HL-60 (cell line): ENCODE measurements at regions not wholly inside any gene's neighbourhood (a gene's known extent, or its start where the extent isn't known, plus 50 kb on each side); places are given as distances from the start of the nearest gene placed in this dataset.

Experiments
- DNase-seq, 2 experiments: peaks; one replicate each; pipeline ENCODE4 v3.0.0-alpha.2; 2010 to 2020; ENCODE audit warnings: low read depth in 1 of 2, low spot score in 1 of 2
- H3K27ac ChIP-seq: fragments of 250-450 bp; sonication (Bioruptor Pico); replicated peaks from 2 replicates; pipeline ENCODE4 v1.5.1; 2020; ENCODE audit warnings: mild to moderate bottlenecking, moderate library complexity
- H3K27me3 ChIP-seq: fragments of 250-450 bp; sonication (Bioruptor Pico); 2 replicates; pipeline ENCODE4 v1.5.1; 2021; ENCODE audit warnings: mild to moderate bottlenecking, moderate library complexity; ENCODE audit not compliant: insufficient read depth, poor library complexity, severe bottlenecking
- H3K4me3 ChIP-seq: replicated peaks from 2 replicates; pipeline ENCODE4 v1.5.1; 2011; ENCODE audit warnings: mild to moderate bottlenecking, control low read depth, low read length; ENCODE audit not compliant: insufficient read depth
- GABPA ChIP-seq: IDR thresholded peaks from 2 replicates; pipeline ENCODE4 v1.6.1; 2012; ENCODE audit warnings: low read depth
- POLR2AphosphoS5 ChIP-seq: IDR thresholded peaks from 2 replicates; pipeline ENCODE4 v1.6.1; 2012; ENCODE audit warnings: low read depth
- SPI1 ChIP-seq: IDR thresholded peaks from 2 replicates; pipeline ENCODE4 v1.6.1; 2012; ENCODE audit warnings: low read depth, mild to moderate bottlenecking, borderline replicate concordance
- TF ChIP-seq, protein P1 (sequence below): IDR thresholded peaks from 2 replicates; pipeline ENCODE4 v1.6.1; 2012; ENCODE audit warnings: low read depth; ENCODE audit not compliant: insufficient replicate concordance
- TF ChIP-seq, protein P2 (sequence below): IDR thresholded peaks from one replicate; pipeline ENCODE4 v1.5.1; 2011; ENCODE audit warnings: low read length, control low read depth, inconsistent platforms; ENCODE audit not compliant: insufficient read depth

DNA sequence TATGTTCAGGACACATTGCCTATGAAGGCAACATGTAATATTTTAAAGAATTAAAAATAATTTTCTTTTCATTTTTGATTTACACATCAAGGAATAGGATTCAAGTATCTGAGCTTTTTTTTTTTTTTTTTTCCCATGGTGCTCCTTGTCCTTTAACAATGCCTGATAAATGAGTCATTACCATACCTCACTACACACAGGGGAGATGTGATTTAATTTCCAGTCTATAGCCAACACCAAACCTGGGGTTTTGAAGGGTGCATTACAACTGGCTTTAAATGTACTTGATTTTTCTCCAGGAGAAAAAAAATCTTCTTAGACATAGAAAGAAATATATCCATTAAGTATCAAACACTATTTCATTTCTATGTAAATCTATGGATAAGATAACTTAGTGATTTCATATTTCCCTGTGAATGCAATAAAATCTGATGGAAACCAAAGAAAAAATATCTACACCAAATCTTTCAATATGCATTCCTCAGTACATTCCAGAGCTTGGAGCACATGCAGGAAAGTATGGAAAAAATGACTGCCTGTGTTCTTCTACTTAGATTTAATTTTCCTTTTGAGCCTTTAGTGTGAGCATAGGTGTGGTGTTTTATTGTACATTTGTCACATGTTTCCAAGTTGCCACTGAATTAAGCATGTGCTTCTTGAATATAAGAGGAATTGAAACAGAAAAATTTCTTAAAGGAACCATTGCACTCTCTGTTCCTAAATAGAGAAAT lies 204.8 kb upstream of the MEOX2 start:
- no peak for DNase-seq
- no peak overlapping the region for H3K4me3 ChIP-seq
- H3K27me3 ChIP-seq, result no peaks in the 10 kb centered on the region
- H3K27ac ChIP-seq, result no peak overlapping the region
- TF ChIP-seq, protein P1, sequence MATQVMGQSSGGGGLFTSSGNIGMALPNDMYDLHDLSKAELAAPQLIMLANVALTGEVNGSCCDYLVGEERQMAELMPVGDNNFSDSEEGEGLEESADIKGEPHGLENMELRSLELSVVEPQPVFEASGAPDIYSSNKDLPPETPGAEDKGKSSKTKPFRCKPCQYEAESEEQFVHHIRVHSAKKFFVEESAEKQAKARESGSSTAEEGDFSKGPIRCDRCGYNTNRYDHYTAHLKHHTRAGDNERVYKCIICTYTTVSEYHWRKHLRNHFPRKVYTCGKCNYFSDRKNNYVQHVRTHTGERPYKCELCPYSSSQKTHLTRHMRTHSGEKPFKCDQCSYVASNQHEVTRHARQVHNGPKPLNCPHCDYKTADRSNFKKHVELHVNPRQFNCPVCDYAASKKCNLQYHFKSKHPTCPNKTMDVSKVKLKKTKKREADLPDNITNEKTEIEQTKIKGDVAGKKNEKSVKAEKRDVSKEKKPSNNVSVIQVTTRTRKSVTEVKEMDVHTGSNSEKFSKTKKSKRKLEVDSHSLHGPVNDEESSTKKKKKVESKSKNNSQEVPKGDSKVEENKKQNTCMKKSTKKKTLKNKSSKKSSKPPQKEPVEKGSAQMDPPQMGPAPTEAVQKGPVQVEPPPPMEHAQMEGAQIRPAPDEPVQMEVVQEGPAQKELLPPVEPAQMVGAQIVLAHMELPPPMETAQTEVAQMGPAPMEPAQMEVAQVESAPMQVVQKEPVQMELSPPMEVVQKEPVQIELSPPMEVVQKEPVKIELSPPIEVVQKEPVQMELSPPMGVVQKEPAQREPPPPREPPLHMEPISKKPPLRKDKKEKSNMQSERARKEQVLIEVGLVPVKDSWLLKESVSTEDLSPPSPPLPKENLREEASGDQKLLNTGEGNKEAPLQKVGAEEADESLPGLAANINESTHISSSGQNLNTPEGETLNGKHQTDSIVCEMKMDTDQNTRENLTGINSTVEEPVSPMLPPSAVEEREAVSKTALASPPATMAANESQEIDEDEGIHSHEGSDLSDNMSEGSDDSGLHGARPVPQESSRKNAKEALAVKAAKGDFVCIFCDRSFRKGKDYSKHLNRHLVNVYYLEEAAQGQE, result no peak
- TF ChIP-seq SPI1 (no peak), GABPA (no peak), POLR2AphosphoS5 (no peak)
- TF ChIP-seq, protein P2, sequence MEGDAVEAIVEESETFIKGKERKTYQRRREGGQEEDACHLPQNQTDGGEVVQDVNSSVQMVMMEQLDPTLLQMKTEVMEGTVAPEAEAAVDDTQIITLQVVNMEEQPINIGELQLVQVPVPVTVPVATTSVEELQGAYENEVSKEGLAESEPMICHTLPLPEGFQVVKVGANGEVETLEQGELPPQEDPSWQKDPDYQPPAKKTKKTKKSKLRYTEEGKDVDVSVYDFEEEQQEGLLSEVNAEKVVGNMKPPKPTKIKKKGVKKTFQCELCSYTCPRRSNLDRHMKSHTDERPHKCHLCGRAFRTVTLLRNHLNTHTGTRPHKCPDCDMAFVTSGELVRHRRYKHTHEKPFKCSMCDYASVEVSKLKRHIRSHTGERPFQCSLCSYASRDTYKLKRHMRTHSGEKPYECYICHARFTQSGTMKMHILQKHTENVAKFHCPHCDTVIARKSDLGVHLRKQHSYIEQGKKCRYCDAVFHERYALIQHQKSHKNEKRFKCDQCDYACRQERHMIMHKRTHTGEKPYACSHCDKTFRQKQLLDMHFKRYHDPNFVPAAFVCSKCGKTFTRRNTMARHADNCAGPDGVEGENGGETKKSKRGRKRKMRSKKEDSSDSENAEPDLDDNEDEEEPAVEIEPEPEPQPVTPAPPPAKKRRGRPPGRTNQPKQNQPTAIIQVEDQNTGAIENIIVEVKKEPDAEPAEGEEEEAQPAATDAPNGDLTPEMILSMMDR, result no peak

DNA sequence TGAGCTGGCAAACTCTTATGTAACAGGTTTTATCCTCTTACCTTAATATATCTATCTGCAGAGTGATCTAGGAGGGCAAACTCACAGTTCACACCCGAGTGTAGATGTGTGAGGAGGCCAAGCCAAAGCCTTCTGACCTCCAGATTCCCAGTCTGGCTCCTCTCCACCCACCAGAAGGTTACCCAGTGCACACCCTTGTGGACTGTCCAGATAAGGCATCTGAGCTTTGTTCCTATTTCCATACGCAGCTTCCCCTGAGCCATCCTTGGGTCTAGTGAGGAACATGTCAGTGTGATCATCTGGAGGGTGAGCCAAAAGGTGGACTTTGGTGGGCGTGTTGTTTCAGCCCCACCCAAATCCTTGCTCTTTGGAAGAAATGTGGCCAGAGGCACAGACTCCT lies 203.0 kb upstream of the MEOX2 start:
- TF ChIP-seq POLR2AphosphoS5, result no peak
- TF ChIP-seq, protein P2, result no peak
- TF ChIP-seq SPI1, result no peak
- TF ChIP-seq GABPA, result no peak
- TF ChIP-seq, protein P1, result no peak
- H3K27ac ChIP-seq, result no peak overlapping the region
- peak in 1 of 2 experiments; percentile 18 for DNase-seq
- no peaks in the 10 kb centered on the region for H3K27me3 ChIP-seq
- H3K4me3 ChIP-seq, result no peak overlapping the region

DNA sequence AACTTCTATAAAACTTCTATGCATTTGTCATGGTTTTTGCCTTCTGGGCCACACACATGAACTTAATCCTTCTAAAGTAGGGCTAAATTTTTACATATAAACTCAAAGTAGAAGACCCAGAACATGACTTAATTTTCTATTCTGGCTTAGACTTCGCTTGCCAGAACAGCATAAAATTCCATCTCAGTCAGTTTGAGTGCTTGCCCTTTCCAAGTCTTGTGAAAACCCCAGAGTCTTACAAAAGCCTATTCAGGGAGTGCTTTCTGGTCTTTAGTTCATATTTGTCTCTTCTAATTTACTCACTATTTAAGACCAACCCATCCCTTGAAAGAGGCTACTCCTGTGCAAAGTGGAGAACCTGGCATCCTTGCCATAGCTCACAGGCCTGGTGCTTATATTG lies 201.6 kb upstream of the MEOX2 start:
- Histone ChIP-seq H3K27me3 (no peaks in the 10 kb centered on the region), H3K4me3 (no peak overlapping the region), H3K27ac (no peak overlapping the region)
- DNase-seq, result no peak
- TF ChIP-seq, protein P2, result no peak
- TF ChIP-seq, protein P1, result no peak
- TF ChIP-seq POLR2AphosphoS5, result no peak
- no peak for TF ChIP-seq SPI1
- no peak for TF ChIP-seq GABPA
